HFF-Myc (cell line): ENCODE measurements at regions not wholly inside any gene's neighbourhood (a gene's known extent, or its start where the extent isn't known, plus 50 kb on each side); places are given as distances from the start of the nearest gene placed in this dataset.

ENCODE experiments used
- DNase-seq: peaks from one replicate; pipeline ENCODE4 v3.0.0-alpha.2; 2011; ENCODE audit warnings: low read depth; ENCODE audit errors: extremely low read depth
- H3K4me3 ChIP-seq: replicated peaks from 2 replicates; pipeline ENCODE4 v1.5.1; 2011; ENCODE audit warnings: low read depth, mild to moderate bottlenecking, control low read depth, low read length
- CTCF ChIP-seq: IDR thresholded peaks from 2 replicates; pipeline ENCODE4 v1.5.1; 2012; ENCODE audit warnings: mild to moderate bottlenecking, low read depth, low read length, control low read depth; ENCODE audit errors: missing control alignments

- DNase-seq, result no peak
- no peak overlapping the region for H3K4me3 ChIP-seq
- no peak for TF ChIP-seq CTCF
These were observed 268.1 kb downstream of the IPO8 start for GRCh38 chr12:30427555-30427954.

- no peak for DNase-seq
- no peak overlapping the region for H3K4me3 ChIP-seq
- TF ChIP-seq CTCF, result no peak
These were observed 270.2 kb downstream of the IPO8 start for GRCh38 chr12:30425445-30425844.

GRCh38 chr12:30423330-30423729 is 272.3 kb downstream of the IPO8 start:
- DNase-seq, result no peak
- TF ChIP-seq CTCF, result no peak
- H3K4me3 ChIP-seq, result no peak overlapping the region

GRCh38 chr12:30422844-30423243 is 272.8 kb downstream of the IPO8 start:
- no peak for TF ChIP-seq CTCF
- DNase-seq, result no peak
- H3K4me3 ChIP-seq, result no peak overlapping the region

- TF ChIP-seq CTCF, result no peak
- no peak overlapping the region for H3K4me3 ChIP-seq
- no peak for DNase-seq
These were observed 275.1 kb downstream of the IPO8 start for GRCh38 chr12:30420561-30420960.

- no peak for TF ChIP-seq CTCF
- no peak overlapping the region for H3K4me3 ChIP-seq
- peak; percentile 12 for DNase-seq
These were observed 277.9 kb downstream of the IPO8 start for GRCh38 chr12:30417697-30418231.

- DNase-seq, result no peak
- no peak overlapping the region for H3K4me3 ChIP-seq
- TF ChIP-seq CTCF, result no peak
These were observed 279.0 kb downstream of the IPO8 start for GRCh38 chr12:30416631-30417030.
